GM18519 (cell line): ENCODE measurements at regions not wholly inside any gene's neighbourhood (a gene's known extent, or its start where the extent isn't known, plus 50 kb on each side); places are given as distances from the start of the nearest gene placed in this dataset.
A peak's percentile ranks its signal among the peaks of the same experiment; 100 is the strongest.
"Not testable (repeated sequence)": the region's sequence is repeated elsewhere in the genome, so short reads cannot be mapped to it uniquely, and the experiment has no call there.

Experiments
- ATAC-seq: cut with Tn5 transposase; IDR thresholded peaks from one replicate; pipeline ENCODE4 v1.9.1; 2021; ENCODE audit warnings: mild to moderate bottlenecking, moderate library complexity; ENCODE audit not compliant: unreplicated experiment, low FRiP score

- no peak for ATAC-seq
Observed at GRCh38 chr11:27244900-27245299, 118.1 kb downstream of the CCDC34 start.

- ATAC-seq: no peak
Observed at GRCh38 chr11:27242591-27242990, 120.4 kb downstream of the CCDC34 start.

- ATAC-seq: no peak
Observed at GRCh38 chr11:27241311-27242122, 121.5 kb downstream of the CCDC34 start.

- no peak for ATAC-seq
Observed at GRCh38 chr11:27239305-27239942, 123.6 kb downstream of the CCDC34 start.

GRCh38 chr11:27238811-27239210, 124.2 kb downstream of the CCDC34 start:
- ATAC-seq: no peak

GRCh38 chr11:27237643-27238042, 125.4 kb downstream of the CCDC34 start:
- ATAC-seq: no peak

GRCh38 chr11:27234961-27235360, 128.1 kb downstream of the CCDC34 start:
- ATAC-seq: no peak

- ATAC-seq: peak; percentile 94
Observed at GRCh38 chr11:27234043-27234668, 128.9 kb downstream of the CCDC34 start.

GRCh38 chr11:27233654-27234042, 129.4 kb downstream of the CCDC34 start:
- ATAC-seq: peak; percentile 4

GRCh38 chr11:27231530-27231929, 131.5 kb downstream of the CCDC34 start:
- ATAC-seq: no peak

- ATAC-seq: no peak
Observed at GRCh38 chr11:27230192-27230572, 132.8 kb downstream of the CCDC34 start.

- no peak for ATAC-seq
Observed at GRCh38 chr11:27229511-27230191, 133.4 kb downstream of the CCDC34 start.

GRCh38 chr11:27228906-27229290, 134.1 kb downstream of the CCDC34 start:
- no peak for ATAC-seq

- ATAC-seq: no peak
Observed at GRCh38 chr11:27228232-27228905, 134.6 kb downstream of the CCDC34 start.

- no peak for ATAC-seq
Observed at GRCh38 chr11:27227736-27228135, 135.3 kb downstream of the CCDC34 start.

GRCh38 chr11:27219487-27220039, 143.5 kb downstream of the CCDC34 start:
- ATAC-seq: not testable (repeated sequence)

- no peak for ATAC-seq
Observed at GRCh38 chr11:27218421-27219038, 144.5 kb downstream of the CCDC34 start.

- ATAC-seq: no peak
Observed at GRCh38 chr11:27217948-27218420, 145.0 kb downstream of the CCDC34 start.

GRCh38 chr11:27217496-27217895, 145.5 kb downstream of the CCDC34 start:
- no peak for ATAC-seq
